Prostate gland (tissue), 2 donors: ENCODE measurements at regions not wholly inside any gene's neighbourhood (a gene's known extent, or its start where the extent isn't known, plus 50 kb on each side); places are given as distances from the start of the nearest gene placed in this dataset.

Experiments
- CTCF ChIP-seq, 4 experiments: fragments of 200-600 bp in 2 of 4; fragments of 450-650 bp in 2 of 4; sonication (generic) in 2 of 4; IDR thresholded peaks; 1 replicate in 3 of 4; 2 replicates in 1 of 4; pipeline ENCODE4 v1.5.1; 2016 to 2019; ENCODE audit warnings: antibody characterized with exemption in 4 of 4, mild to moderate bottlenecking in 2 of 4, moderate library complexity in 2 of 4
- POLR2A ChIP-seq: fragments of 450-650 bp; IDR thresholded peaks from one replicate; pipeline ENCODE4 v1.6.1; 2016; ENCODE audit warnings: antibody characterized with exemption, mild to moderate bottlenecking
- POLR2AphosphoS5 ChIP-seq: sonication (generic); formaldehyde crosslinking; IDR thresholded peaks from one replicate; pipeline ENCODE4 v1.6.1; 2017; ENCODE audit warnings: antibody characterized with exemption

DNA sequence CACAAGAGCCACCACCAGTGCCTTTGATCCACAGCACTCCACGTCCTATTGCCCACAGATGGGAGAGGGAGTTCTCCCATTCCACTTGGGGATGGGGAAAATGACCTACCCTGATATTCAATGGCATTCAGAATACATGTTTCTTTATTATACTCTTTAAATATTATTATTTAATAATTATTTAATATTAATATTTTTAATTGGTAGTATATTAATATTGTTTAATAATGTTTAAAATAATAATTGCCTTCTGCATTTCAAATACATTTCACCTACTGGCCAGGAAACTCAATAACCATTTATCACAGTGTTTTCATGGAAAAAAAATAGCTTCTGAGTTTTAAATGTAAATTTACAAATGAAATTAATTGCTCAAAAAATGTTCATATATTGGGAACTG is 127.4 kb upstream of the G2E3 start:
- TF ChIP-seq CTCF (IDR thresholded peaks at IDR 0.05) (no peak), POLR2A (no peak), POLR2AphosphoS5 (no peak)
